Stomach (tissue), 8 donors: ENCODE measurements at regions not wholly inside any gene's neighbourhood (a gene's known extent, or its start where the extent isn't known, plus 50 kb on each side); places are given as distances from the start of the nearest gene placed in this dataset.

ENCODE experiments used
- DNase-seq, 2 donors: peaks; one replicate each; pipeline versions ENCODE4 v3.0.0 to v3.0.0-alpha.2; 2013 to 2019
- H3K27ac ChIP-seq, 5 donors: fragments of 200-600 bp in 4 of 5; sonication (generic) in 4 of 5; one replicate each; pipeline ENCODE4 v1.5.1; 2013 to 2019; ENCODE audit warnings: mild to moderate bottlenecking in 1 of 5, moderate library complexity in 1 of 5
- H3K27me3 ChIP-seq, 3 donors: fragments of 200-600 bp; sonication (generic); one replicate each; pipeline ENCODE4 v1.5.1; 2017 to 2019; ENCODE audit warnings: mixed run types in 1 of 3
- H3K36me3 ChIP-seq, 4 donors: fragments of 200-600 bp; sonication (generic); 1 replicate in 3 of 4; 2 replicates in 1 of 4; pipeline ENCODE4 v1.5.1; 2016 to 2019
- H3K4me1 ChIP-seq, 4 donors: fragments of 200-600 bp; sonication (generic); one replicate each; pipeline ENCODE4 v1.5.1; 2016 to 2019
- H3K4me3 ChIP-seq, 4 donors: fragments of 200-600 bp; sonication (generic) in 3 of 4; one replicate each; pipeline ENCODE4 v1.5.1; 2016 to 2019; ENCODE audit warnings: mild to moderate bottlenecking in 1 of 4
- H3K9me3 ChIP-seq, 4 donors: fragments of 200-600 bp; sonication (generic); one replicate each; pipeline ENCODE4 v1.5.1; 2016 to 2019
- EP300 ChIP-seq: sonication (generic); formaldehyde crosslinking; IDR thresholded peaks from one replicate; pipeline ENCODE4 v1.6.1; 2017; ENCODE audit warnings: antibody characterized with exemption
- POLR2A ChIP-seq, 4 donors: fragments of 450-650 bp; IDR thresholded peaks; one replicate each; pipeline ENCODE4 v1.6.1; 2016; ENCODE audit warnings: antibody characterized with exemption in 4 of 4, control low read depth in 2 of 4, mild to moderate bottlenecking in 1 of 4, moderate library complexity in 1 of 4
- POLR2AphosphoS5 ChIP-seq, 3 donors: sonication (generic); formaldehyde crosslinking; IDR thresholded peaks; one replicate each; pipeline ENCODE4 v1.6.1; 2016; ENCODE audit warnings: antibody characterized with exemption in 3 of 3
- WGBS, 5 donors: extraction: QIAGEN DNeasy Blood & Tissue Kit in 3 of 5; methylation state at CpG; one replicate each; pipeline versions ENCODE4 v1.1.5 to v1.1.7; 2013 to 2018; 5-methylcytosine and 5-hydroxymethylcytosine counted together
- intact Hi-C: fragments of 100-400 bp; cut with DNase I; formaldehyde crosslinking; loops from one replicate; pipeline ENCODE4 v1.15.1; 2023; ENCODE audit warnings: low total_unique reads
- TF ChIP-seq, protein P1 (sequence below), 7 experiments: fragments of 450-650 bp in 4 of 7; fragments of 200-600 bp in 3 of 7; sonication (generic) in 3 of 7; IDR thresholded peaks; one replicate each; pipeline ENCODE4 v1.5.1; 2016 to 2019; ENCODE audit warnings: antibody characterized with exemption in 7 of 7, control low read depth in 2 of 7, mild to moderate bottlenecking in 1 of 7
- donor health status: healthy with polysubstance abuse.
- donor health status: Bipolar disorder and iron deficiency.
- donor health status: healthy.

- peaks cover 0 to 9% (median 3%) of the 10 kb centered on the region in 4 donors for H3K9me3 ChIP-seq
- intact Hi-C loops, result no loop called here
- H3K4me3 ChIP-seq, result no peak overlapping the region
- 30 to 33% (median 33%) methylated on average over 3 of the region's 3 CpGs for WGBS, 5 donors
- H3K36me3 ChIP-seq, result no peaks in the 10 kb centered on the region
- TF ChIP-seq, protein P1, sequence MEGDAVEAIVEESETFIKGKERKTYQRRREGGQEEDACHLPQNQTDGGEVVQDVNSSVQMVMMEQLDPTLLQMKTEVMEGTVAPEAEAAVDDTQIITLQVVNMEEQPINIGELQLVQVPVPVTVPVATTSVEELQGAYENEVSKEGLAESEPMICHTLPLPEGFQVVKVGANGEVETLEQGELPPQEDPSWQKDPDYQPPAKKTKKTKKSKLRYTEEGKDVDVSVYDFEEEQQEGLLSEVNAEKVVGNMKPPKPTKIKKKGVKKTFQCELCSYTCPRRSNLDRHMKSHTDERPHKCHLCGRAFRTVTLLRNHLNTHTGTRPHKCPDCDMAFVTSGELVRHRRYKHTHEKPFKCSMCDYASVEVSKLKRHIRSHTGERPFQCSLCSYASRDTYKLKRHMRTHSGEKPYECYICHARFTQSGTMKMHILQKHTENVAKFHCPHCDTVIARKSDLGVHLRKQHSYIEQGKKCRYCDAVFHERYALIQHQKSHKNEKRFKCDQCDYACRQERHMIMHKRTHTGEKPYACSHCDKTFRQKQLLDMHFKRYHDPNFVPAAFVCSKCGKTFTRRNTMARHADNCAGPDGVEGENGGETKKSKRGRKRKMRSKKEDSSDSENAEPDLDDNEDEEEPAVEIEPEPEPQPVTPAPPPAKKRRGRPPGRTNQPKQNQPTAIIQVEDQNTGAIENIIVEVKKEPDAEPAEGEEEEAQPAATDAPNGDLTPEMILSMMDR (IDR thresholded peaks at IDR 0.05), result no peak
- no peak for TF ChIP-seq POLR2A (IDR thresholded peaks at IDR 0.05)
- TF ChIP-seq POLR2AphosphoS5 (IDR thresholded peaks at IDR 0.05), result no peak
- no peak for TF ChIP-seq EP300
- H3K27ac ChIP-seq, result no peak overlapping the region
- no peaks in the 10 kb centered on the region for H3K4me1 ChIP-seq
- no peaks in the 10 kb centered on the region for H3K27me3 ChIP-seq
- DNase-seq, result no peak
Measured at GRCh38 chr5:163033656-163034055, 403.7 kb upstream of the CCNG1 start.

DNA sequence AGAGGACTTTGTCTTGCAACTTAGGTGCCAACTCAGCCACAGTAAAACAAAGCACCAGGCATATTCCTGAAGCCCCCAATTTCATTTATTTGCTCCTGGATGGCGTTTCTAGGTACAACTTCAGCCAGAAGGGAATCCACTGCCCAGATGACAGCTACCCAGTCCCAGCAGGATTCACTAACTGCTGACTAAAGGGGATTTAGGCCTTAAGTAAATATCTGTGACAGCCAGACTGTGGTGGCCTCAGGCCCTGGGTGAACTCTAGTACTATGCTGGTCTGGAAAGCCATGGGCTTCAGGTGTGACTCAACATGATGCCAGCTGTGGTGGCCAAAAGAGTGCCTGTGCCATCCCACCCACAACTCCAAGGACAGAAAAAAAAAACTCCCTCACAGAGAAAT is 396.1 kb upstream of the CCNG1 start:
- TF ChIP-seq, protein P1 (IDR thresholded peaks at IDR 0.05), result no peak
- TF ChIP-seq POLR2A (IDR thresholded peaks at IDR 0.05), result no peak
- TF ChIP-seq POLR2AphosphoS5 (IDR thresholded peaks at IDR 0.05), result no peak
- no peak for TF ChIP-seq EP300
- peaks cover 0 to 13% (median 1%) of the 10 kb centered on the region in 4 donors for H3K9me3 ChIP-seq
- DNase-seq, result no peak
- H3K27me3 ChIP-seq, result no peaks in the 10 kb centered on the region
- no peaks in the 10 kb centered on the region for H3K36me3 ChIP-seq
- 31 to 67% (median 46%) methylated on average over 1 of the region's 1 CpG for WGBS, 5 donors
- H3K4me1 ChIP-seq, result no peaks in the 10 kb centered on the region
- no peak overlapping the region for H3K27ac ChIP-seq
- intact Hi-C loops, result no loop called here
- H3K4me3 ChIP-seq, result no peak overlapping the region

GRCh38 chr5:163079618-163080017 is 357.8 kb upstream of the CCNG1 start:
- TF ChIP-seq, protein P1 (IDR thresholded peaks at IDR 0.05), result no peak
- TF ChIP-seq POLR2A (IDR thresholded peaks at IDR 0.05), result no peak
- no peak for TF ChIP-seq EP300
- TF ChIP-seq POLR2AphosphoS5 (IDR thresholded peaks at IDR 0.05), result no peak
- WGBS, 5 donors, result 53 to 68% (median 59%) methylated on average over 3 of the region's 3 CpGs
- intact Hi-C loops, result no loop called here
- no peak for DNase-seq
- Histone ChIP-seq H3K9me3 (peaks cover 0 to 26% (median 5%) of the 10 kb centered on the region in 4 donors), H3K27ac (no peak overlapping the region), H3K4me3 (no peak overlapping the region), H3K4me1 (no peaks in the 10 kb centered on the region), H3K27me3 (no peaks in the 10 kb centered on the region), H3K36me3 (no peaks in the 10 kb centered on the region)

DNA sequence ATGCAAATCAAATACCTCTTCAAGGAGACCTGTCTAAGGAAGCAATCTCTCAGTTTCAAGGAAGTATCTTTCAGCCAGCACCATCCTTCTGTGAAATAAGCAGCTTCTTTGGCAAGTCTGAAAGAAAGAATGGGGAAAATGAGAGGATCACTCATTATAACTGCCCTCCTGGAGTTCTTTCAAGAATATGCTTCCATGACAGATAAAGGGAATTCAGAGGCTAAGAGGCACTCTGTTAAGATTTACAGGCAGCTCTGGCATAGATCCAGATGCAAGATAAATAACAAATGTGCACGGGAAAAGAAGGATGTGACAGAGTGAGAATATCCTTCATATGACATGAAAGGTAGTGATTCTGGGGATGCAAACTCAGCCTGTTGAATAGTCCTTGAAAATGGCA is 348.2 kb upstream of the CCNG1 start:
- WGBS, 5 donors, result 24 to 33% (median 26%) methylated on average over 1 of the region's 1 CpG
- Histone ChIP-seq H3K27me3 (no peaks in the 10 kb centered on the region), H3K4me1 (no peaks in the 10 kb centered on the region), H3K4me3 (no peak overlapping the region), H3K9me3 (peaks cover 0 to 6% (median under 1%) of the 10 kb centered on the region in 4 donors), H3K36me3 (no peaks in the 10 kb centered on the region), H3K27ac (no peak overlapping the region)
- intact Hi-C loops, result no loop called here
- no peak for TF ChIP-seq POLR2AphosphoS5 (IDR thresholded peaks at IDR 0.05)
- TF ChIP-seq POLR2A (IDR thresholded peaks at IDR 0.05), result no peak
- TF ChIP-seq, protein P1 (IDR thresholded peaks at IDR 0.05), result no peak
- TF ChIP-seq EP300, result no peak
- DNase-seq, result no peak
